AG08395 (cell line): ENCODE measurements at regions not wholly inside any gene's neighbourhood (a gene's known extent, or its start where the extent isn't known, plus 50 kb on each side); places are given as distances from the start of the nearest gene placed in this dataset.

Experiments
- DNase-seq: peaks from one replicate; pipeline ENCODE4 v3.0.0; 2012; ENCODE audit warnings: mixed read lengths, low spot score

DNA sequence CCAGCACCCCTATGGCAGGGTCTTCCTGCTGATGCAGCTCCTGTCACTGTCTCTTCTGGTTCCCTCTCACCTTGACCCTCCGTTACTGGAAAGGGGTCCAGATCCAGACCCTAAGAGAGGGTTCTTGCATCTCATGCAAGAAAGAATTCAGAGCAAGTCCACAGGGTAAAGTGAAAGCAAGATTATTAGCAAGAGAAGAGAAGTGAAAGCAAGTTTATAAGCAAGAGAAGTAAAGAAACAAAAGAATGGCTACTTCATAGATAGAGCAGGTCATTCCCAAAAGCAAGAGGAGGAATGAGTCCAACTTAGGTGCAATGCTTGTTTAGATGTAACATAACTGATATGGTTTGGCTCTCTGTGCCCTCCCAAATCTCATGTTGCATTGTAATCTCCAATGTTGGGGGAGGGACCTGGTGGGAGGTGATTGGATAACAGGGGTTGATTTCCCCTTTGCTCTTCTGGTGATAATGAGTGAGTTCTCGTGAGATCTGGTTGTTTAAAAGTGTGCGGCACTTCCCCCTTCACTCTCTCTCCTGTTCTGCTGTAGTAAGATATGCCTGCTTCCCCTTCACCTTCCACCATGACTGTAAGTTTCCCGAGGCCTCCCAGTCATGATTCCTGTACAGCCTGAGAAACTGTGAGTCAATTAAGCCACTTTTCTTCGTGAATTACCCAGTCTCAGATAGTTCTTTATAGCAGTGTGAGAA is 183.3 kb downstream of the MED10 start:
- no peak for DNase-seq

DNA sequence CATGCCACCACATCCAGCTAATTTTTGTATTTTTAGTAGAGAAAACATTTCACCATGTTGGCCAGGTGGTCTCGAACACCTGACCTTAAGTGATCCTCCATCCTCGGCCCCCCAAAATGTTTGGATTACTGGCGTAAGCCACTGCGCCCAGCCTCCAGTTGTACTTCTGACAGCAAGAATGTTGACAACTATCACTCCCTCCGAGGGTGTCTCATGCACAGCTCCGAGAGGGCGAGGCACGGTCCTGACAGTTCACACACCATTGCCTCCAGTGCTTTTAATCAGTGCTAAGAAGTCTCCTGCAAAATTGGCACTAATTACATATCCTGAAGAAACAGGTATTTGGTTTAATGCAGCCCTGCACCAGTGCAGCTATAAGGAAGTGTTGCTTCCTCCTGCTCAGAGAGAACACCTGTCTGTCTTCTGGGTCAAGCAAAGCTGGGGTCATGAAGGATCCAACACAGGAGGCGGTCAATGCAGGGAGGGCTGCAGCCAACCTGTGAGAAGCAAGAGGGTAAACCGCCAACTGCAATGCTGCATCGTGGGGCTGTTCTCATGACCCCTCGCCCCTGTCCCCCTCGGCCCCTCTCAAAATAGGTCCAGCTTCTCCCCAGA is 184.0 kb downstream of the MED10 start:
- DNase-seq, result no peak

DNA sequence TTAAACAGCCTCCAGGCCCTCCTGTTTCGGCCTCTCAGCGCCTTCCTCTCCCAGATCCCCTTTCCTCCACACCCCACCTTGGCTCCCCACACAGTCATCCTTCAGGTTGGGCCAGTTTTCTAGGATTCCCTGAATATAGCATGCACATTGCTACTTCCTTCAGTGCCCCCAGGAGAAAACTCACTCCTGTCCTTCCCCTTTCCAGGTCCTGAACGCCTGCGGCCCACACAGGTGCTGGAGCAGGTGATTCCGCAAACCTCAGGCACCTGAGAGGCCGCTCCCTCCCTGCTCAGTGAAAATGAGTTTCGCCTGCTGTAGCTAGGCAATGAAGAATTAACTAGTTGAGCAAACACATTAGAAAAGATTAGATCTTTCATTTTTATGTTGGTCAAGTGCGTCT is 185.0 kb downstream of the MED10 start:
- DNase-seq, result no peak

DNA sequence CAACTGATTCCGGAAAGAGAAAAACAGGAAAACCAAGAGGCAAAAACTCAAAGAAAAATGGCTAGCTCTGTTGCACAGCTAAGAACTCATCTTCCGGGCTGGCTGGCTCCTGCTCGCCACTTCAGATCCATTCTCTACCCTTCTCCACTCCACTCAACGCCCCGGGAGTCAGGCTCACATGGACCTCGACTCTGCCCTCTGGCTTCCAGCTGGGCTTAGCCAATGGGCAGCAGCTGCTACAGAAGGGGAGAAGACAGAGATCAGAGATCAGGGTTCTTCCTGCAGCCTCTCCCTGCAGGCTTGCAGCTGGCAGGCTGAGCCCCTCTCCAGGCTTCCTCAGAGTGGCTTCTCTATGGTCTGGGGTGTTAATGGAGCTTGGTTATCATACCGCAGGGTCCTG is 187.5 kb downstream of the MED10 start:
- no peak for DNase-seq

DNA sequence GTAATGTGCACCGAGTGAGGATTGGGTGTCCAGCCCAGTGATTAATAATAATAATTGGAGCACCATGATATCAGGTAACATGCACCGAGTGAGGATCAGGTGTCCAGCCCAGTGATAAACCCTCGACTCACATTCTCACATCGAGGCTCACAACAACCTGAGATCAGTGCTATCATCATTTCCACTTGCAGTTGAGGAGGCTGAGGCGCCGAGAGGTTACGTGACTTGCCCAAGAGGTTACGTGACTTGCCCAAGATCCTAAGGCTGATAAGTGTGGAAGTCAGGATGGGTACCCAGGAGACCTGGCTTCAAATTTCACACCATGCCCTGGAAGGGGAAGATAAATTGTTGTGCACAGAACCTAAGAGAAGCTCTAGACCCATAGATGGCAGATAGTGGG is 189.4 kb downstream of the MED10 start:
- no peak for DNase-seq

DNA sequence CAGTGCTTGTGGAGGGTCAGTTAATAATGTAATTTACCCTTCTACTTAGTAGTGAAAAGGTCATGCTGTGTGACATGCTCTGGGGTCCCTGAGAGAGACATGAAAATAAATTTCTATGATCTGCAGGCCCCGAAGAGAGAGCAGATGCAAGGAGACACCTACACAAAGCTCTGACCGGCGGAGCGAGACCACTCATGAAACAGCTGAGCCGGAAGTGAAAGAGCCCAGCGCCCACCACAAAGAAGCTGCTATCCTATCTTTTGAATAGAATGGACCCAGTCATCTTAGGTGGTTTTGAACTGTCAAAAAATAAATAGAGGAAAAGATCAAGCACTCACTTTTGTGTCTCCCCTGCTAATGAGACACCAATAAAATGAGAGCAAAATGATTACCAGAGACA is 190.0 kb downstream of the MED10 start:
- DNase-seq, result no peak

DNA sequence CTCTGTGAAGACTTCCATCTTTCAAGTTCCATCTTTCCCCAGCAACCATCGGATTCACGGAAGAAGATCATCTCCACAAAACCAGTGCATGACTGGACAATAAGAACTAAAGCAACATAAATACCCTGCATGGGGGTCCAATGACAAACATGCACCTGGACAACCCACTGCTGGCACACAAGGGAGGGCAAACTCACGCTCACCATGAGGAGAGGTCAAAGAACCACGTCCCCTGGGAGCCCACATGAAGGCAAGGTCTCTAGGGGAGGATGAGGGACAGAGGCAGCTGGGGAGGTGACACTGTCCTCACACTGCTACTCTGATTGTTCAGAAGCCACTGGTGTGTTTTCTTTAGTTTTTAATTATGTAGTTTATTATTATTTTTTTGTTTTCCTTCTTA is 190.8 kb downstream of the MED10 start:
- DNase-seq, result no peak

DNA sequence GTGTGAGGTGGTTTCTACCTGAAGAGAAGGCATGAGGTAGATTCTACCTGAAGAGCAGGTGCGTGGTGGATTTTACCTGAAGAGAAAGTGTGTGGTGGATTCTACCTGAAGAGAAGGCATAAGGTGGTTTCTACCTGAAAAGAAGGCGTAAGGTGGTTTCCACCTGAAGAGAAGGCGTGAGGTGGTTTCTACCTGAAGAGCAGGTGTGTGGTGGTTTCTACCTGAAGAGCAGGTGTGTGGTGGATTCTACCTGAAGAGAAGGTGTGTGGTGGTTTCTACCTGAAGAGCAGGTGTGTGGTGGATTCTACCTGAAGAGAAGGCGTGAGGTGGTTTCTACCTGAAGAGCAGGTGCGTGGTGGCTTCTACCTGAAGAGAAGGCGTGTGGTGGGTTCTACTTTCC is 192.8 kb downstream of the MED10 start:
- no peak for DNase-seq

DNA sequence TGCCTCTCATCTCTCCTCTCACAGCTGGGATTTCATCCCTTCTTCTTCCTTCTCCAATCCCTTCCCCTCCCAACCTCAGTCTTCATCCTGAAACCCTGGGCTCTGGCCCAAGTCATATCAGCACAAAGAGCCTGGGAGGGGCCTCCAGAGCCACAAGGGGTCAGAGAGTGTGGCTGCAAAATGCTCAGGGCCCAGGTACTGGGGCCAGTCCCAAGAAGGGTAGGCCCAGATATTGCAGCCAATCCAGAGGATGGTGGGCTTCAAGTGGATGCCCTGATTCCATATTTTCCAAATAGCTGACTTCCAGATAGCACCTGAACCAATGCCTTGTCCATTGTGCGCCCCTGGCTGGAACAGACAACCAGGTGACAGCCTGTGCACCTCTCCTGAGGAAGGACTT is 193.9 kb downstream of the MED10 start:
- no peak for DNase-seq

DNA sequence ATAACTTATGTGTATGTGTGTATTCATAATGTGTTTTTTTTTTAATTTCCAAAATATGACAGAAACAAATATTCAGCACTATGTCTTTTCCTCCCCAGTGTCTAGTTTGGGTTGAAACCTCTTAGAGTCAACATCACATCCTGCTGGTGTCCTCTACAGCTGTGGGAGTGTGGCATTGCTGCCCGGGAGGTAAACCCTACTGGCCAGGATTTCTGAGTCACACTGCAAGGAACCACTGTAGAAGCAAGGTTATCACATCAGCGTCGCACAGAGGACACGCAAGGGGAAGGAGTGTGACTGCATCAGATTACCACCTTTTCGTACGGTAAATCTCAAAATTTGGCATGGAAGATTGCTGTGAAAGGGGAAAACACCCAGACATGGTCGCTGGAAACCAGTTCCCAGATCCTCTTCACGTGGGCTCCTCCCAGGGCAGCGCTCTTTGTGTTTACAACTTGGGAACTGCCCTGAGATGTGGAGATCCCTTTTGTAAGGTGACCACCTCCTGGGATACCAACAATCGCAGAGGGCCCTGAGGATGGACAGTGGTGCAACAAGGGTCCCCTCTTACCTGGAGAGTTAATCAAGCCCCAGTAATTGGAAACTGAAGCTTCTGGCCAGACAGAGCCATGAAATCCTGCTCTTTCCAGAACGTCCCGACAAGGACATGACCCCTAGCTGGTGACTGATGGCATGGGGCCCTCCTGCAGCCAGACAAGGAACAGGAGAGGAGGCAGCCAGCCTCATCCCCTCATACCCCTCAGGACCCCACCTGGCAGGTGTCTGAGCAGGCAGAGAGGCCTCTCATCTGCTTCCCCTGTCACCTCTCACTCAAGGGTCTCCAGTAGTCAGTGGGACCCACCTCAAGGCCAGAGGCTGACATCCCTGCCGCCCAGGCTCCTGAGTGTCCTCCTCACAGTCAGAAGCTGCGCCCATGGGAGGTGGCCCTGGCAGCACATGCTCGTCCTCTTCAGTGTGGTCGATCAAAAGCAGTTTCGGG is 194.7 kb downstream of the MED10 start:
- no peak for DNase-seq

DNA sequence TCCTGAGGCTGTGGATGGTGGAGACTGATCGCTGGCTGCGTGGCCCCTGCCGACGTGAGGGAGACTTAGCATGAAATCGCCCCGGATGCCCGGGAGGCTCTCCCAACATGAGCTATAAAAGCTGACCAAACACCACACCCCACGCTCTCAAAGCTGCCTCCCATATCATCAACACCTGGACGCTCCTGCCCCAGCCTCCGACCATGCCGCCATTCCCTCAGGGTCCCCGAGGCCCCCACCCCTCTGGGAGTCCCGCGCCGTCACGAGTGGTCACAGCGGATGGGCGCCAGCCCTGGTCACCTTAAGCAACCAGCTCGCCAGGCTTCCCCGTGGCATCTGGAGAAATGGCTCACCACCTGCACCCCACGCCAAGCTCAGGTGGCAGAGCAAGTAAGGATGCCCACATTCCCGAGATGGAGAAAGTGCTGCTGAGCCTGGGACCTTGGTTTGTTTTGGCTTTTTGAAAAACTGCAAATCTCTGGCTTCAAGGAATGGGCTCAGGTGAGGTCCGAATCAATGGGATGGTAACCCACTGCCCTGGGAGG is 196.0 kb downstream of the MED10 start:
- no peak for DNase-seq

DNA sequence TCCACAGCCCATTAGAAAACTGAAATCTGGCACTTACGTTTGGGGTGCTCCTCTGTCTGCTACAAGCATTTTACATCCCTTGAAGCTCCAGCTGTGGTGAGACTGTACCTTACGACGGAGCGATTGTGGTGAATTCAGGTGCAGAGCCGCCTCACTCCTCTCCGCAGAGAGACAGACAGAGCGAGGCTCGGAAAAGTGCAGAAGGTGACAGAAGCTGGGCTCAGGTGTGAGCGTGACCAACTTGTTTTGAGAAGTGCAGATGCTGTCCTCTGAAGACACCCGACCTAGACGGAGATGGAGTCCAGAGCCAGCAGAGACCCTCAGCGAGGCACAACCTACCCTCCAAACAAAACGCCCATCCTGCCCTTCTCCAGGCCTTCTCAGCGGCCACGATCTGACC is 196.5 kb downstream of the MED10 start:
- no peak for DNase-seq

DNA sequence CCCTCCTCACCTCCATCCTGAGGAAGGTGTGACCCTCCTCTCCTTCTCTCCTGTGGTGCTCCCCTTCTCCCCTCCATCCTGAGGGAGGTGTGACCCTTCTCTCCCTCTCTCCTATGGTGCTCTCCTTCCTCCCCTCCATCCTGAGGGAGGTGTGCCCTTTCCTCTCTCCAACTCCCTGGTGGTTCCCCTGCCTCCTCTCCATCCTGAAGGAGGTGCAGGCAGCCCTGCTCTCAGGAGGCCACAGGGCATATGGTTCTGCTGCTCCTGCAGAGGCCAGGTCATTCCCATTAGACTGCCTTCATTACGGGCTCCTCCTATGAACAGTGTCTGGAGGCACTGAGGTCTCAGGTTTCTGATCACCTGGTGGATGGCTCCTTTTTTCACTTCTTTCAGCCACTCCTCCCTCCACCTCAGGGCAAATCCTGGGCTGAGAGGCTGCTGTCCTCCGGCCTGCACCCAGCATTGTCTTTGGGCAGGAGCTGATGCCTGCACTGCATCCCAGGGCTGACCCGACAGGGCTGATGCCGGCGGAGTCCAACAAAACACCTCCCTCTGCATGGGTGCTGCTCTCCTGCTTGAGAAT is 197.1 kb downstream of the MED10 start:
- DNase-seq, result no peak

DNA sequence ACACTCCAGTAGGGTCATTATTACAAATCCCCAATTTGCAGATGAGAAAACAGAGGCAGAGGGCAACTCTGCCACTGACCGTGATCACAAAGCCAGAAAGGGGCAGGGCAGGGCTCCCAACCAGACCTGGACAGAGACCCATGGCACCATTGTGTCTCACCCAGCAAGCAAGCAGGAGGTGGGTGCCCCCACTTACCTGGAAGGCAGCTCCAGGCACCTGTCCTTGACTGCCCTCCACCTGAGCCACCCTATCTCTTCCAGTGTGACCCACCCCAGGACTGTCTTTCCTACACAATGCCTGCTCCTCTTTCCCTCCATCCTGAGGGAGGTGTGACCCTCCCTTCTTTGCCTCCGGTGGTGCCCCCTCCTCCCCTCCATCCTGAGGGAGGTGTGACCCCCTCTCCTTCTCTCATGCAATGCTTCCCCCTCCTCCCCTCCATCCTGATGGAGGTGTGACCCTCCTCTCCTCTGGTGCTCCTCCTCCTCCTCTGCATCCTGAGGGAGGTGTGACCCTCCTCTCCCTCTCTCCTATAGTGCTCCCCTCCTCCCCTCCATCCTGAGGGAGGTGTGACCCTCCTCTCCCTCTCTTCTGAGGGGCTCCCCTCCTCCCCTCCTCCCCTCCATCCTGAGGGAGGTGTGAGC is 198.0 kb downstream of the MED10 start:
- DNase-seq, result no peak

DNA sequence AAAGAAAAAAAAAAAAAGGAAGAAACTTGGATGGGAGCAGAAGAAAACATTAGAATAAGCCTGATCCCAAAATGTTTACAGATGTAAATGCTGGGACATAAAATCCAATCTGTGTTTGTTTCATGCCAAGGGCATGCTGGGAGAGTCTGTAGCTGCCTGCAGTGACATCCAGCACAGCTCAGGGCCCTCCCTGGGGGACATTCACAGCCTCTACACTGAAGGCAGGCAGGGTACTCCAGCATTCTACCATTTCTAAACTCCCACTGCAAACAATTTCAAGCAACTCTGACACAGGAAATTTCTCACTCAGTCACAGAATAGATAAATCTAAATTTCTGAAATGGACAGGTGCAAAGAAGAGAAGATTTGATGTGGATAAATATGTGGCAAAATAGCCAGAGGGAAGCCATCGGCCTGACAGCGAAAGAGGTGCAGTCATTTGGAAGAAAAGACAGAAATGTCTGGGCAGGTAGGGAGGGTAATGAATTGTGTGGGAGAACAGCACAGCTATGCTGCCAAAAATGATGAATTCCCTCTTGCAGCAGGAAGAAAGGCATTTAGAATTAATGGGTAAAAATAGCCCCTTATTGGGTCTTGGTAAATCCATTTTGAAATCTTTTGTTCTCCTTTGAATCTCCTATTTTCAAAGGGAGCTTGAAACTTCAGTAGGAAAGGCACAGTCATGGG is 199.4 kb downstream of the MED10 start:
- DNase-seq, result no peak

DNA sequence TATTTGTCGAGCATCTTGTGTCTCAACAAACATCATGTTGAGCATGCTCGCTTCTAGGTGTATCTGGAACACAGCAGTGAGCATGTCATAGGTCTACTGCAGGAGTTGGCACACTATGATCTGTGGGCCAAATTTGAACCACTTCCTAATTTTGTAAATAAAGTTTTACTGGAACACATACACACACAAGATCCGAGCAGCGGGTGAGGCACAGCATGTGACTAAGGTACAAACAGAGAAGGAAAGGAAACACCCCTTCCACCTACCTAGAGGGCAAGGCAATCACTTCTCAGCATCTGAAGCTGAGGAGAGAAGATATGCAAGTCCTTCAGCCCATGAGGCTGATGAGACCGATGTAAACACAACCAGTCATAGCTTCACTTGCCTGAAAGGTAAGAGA is 200.4 kb downstream of the MED10 start:
- no peak for DNase-seq

DNA sequence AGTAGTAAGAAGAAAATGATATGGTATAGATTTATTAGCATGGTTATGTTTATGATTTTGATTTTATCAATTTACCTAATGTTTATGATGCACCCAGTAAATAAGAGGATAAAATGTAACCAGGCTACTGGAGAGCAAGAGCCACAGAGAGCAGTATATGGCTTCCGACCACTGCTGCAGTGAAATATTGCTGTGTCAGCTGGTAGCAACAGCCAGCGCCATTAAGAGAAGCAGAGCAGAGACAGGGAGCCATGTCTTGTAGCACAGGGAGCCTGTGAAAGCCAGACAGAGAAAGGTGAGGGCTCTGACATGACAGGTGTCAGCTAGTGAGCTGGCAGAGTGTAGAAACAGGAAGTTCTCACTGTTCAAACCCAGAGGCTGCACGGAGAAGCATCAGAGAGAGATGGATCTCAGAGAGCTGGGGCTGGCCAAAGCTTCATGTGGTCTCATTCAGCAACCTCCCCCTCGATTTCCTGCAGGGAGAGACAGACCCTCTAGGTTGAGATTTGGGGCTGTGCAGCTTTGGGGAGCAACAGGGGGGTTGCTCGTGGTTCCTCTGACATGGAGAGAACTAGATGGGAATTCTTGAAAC is 202.1 kb downstream of the MED10 start:
- no peak for DNase-seq

DNA sequence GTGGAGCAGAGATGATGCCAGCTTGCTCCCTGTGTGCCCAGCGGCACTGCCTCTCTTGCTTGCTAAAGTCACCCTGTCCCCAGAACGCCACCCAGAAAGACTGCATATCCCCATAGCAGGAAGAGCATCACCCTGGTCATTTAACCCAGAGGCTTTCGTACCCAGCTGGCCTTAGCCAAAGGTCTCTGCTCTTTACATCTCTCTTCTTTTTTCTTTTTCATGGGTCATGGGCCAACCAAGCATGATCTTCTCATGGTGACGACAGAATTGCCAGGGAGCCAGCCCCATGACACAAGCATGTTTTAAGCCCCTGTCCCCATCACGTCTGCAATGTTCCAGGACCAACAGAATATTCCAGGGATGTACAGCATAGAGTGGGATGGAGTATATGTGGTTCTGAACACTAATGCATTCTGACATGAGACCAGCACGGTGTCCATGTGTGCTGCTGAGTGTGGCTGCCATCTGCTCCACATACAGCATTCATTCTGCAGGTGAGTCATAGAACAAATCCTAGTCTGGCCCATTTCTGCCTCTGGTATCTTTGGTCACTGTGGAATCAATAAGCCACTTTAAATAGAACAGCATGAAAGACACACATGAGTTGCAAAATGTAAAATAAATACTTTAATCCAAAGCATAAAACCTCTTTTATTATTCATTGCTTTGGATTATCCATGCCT is 203.0 kb downstream of the MED10 start:
- no peak for DNase-seq

DNA sequence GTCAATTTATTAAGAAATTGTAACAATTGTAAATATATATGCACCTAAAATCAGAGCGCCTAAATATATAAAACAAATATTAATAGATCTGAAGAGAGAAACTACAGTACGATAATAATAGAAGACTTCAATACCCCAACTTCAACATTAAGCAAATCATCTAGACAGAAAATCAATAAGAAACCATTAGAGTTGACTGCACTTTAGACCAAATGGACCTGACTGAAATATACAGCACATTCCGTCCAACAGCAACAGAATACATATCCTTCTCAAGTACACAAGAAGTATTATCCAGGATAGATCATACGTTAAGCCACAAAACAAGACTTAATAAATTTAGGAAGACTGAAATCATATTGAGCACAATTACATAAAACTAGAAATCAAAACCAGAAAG is 208.7 kb downstream of the MED10 start:
- DNase-seq, result no peak

DNA sequence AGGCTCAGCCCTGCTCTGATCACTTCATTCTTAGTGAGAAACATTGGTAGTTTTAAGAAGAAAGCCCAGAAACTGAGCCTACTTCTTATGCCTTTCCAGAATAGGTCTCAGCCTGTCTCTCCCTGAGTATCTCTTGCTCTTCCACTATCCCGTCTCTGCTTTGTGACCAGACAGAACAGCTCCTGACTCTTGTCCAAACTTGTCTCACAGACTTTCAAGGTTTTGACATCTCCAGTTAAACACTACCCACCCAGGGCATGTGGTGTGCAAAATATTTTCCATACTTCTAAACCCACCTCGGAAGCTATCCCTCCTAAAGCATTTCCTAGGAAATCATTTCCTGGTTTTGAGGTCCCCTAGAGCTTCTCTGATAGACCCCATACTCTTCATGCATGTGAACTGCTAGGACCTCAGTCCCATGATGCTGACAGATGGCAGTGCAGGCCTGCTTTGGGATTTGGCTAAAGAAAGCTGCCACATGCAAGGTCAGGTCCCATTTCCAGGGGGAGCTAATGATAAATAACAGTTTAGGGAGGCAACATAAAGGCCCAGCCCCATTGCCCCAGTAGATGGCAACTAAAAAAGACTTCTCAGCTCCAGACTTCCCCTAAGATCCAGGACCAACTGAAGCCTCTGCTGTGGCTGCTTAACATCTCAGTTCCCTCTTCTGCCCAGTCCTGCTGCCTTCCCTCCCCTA is 211.5 kb downstream of the MED10 start:
- DNase-seq, result no peak
